ENCODE measurements at regions not wholly inside any gene's neighbourhood (a gene's known extent, or its start where the extent isn't known, plus 50 kb on each side); places are given as distances from the start of the nearest gene placed in this dataset.
"Not testable (repeated sequence)": the region's sequence is repeated elsewhere in the genome, so short reads cannot be mapped to it uniquely, and the experiment has no call there.

GRCh38 chr7:116342125-116342524, 131.8 kb downstream of the TES start:
- FAIRE-seq, result no peak

GRCh38 chr7:116347151-116347832, 137.0 kb downstream of the TES start:
- no peak for FAIRE-seq

GRCh38 chr7:116348346-116348745, 138.0 kb downstream of the TES start:
- no peak for FAIRE-seq

- no peak for FAIRE-seq
Measured at GRCh38 chr7:116351966-116352365, 141.6 kb downstream of the TES start.

- no peak for FAIRE-seq
Measured at GRCh38 chr7:116353647-116354046, 143.3 kb downstream of the TES start.

GRCh38 chr7:116354171-116354545, 143.8 kb downstream of the TES start:
- no peak for FAIRE-seq

- no peak for FAIRE-seq
Measured at GRCh38 chr7:116354546-116355423, 144.4 kb downstream of the TES start.

- no peak for FAIRE-seq
Measured at GRCh38 chr7:116355424-116355765, 144.1 kb upstream of the CAV2 start.

GRCh38 chr7:116356333-116356965, 143.1 kb upstream of the CAV2 start:
- FAIRE-seq, result no peak

GRCh38 chr7:116356979-116357378, 142.6 kb upstream of the CAV2 start:
- no peak for FAIRE-seq

- FAIRE-seq, result no peak
Measured at GRCh38 chr7:116357781-116358670, 141.5 kb upstream of the CAV2 start.

GRCh38 chr7:116361767-116362166, 137.8 kb upstream of the CAV2 start:
- no peak for FAIRE-seq

GRCh38 chr7:116363637-116364432, 135.7 kb upstream of the CAV2 start:
- FAIRE-seq, result no peak

GRCh38 chr7:116364469-116364868, 135.1 kb upstream of the CAV2 start:
- no peak for FAIRE-seq

- FAIRE-seq, result no peak
Measured at GRCh38 chr7:116365797-116366196, 133.7 kb upstream of the CAV2 start.

GRCh38 chr7:116367171-116367813, 132.2 kb upstream of the CAV2 start:
- no peak for FAIRE-seq

GRCh38 chr7:116368965-116369364, 130.6 kb upstream of the CAV2 start:
- no peak for FAIRE-seq

- not testable (repeated sequence) for FAIRE-seq
Measured at GRCh38 chr7:116371536-116371935, 128.0 kb upstream of the CAV2 start.

GRCh38 chr7:116373229-116373628, 126.3 kb upstream of the CAV2 start:
- FAIRE-seq, result not testable (repeated sequence)

- no peak for FAIRE-seq
Measured at GRCh38 chr7:116377721-116378120, 121.8 kb upstream of the CAV2 start.

- FAIRE-seq, result no peak
Measured at GRCh38 chr7:116380025-116380424, 119.5 kb upstream of the CAV2 start.

GRCh38 chr7:116382375-116382774, 117.2 kb upstream of the CAV2 start:
- FAIRE-seq, result no peak

Data from G401.6 (cell line).